Gastroesophageal sphincter (tissue), 3 donors: ENCODE measurements at regions not wholly inside any gene's neighbourhood (a gene's known extent, or its start where the extent isn't known, plus 50 kb on each side); places are given as distances from the start of the nearest gene placed in this dataset.
"Not testable (repeated sequence)": the region's sequence is repeated elsewhere in the genome, so short reads cannot be mapped to it uniquely, and the experiment has no call there.

ENCODE experiments used
- POLR2A ChIP-seq, 2 donors: fragments of 450-650 bp; IDR thresholded peaks; one replicate each; pipeline ENCODE4 v1.6.1; 2017; ENCODE audit warnings: antibody characterized with exemption in 2 of 2, mild to moderate bottlenecking in 2 of 2, moderate library complexity in 1 of 2
- TF ChIP-seq, protein P1 (sequence below), 4 experiments: fragments of 200-600 bp in 2 of 4; fragments of 450-650 bp in 2 of 4; sonication (generic) in 1 of 4; IDR thresholded peaks; one replicate each; pipeline ENCODE4 v1.5.1; 2017 to 2019; ENCODE audit warnings: antibody characterized with exemption in 4 of 4, mild to moderate bottlenecking in 2 of 4, moderate library complexity in 2 of 4

DNA sequence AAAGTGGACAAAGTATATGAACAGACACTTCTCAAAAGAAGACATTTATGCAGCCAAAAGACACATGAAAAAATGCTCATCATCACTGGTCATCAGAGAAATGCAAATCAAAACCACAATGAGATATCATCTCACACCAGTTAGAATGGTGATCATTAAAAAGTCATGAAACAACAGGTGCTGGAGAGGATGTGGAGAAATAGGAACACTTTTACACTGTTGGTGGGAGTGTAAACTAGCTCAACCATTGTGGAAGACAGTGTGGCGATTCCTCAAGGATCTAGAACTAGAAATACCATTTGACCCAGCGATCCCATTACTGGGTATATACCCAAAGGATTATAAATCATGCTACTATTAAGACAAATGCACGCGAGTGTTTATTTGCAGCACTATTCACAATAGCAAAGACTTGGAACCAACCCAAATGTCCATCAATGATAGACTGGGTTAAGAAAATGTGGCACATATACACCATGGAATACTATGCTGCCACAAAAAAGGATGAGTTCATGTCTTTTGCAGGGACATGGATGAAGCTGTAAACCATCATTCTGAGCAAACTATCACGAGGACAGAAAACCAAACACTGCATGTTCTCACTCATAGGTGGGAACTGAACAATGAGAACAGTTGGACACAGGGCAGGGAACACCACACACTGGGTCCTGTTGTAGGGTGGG, 73.1 kb upstream of the RHOU start:
- not testable (repeated sequence) for TF ChIP-seq POLR2A (IDR thresholded peaks at IDR 0.05)
- TF ChIP-seq, protein P1, sequence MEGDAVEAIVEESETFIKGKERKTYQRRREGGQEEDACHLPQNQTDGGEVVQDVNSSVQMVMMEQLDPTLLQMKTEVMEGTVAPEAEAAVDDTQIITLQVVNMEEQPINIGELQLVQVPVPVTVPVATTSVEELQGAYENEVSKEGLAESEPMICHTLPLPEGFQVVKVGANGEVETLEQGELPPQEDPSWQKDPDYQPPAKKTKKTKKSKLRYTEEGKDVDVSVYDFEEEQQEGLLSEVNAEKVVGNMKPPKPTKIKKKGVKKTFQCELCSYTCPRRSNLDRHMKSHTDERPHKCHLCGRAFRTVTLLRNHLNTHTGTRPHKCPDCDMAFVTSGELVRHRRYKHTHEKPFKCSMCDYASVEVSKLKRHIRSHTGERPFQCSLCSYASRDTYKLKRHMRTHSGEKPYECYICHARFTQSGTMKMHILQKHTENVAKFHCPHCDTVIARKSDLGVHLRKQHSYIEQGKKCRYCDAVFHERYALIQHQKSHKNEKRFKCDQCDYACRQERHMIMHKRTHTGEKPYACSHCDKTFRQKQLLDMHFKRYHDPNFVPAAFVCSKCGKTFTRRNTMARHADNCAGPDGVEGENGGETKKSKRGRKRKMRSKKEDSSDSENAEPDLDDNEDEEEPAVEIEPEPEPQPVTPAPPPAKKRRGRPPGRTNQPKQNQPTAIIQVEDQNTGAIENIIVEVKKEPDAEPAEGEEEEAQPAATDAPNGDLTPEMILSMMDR (IDR thresholded peaks at IDR 0.05): not testable (repeated sequence)
